ENCODE measurements at regions not wholly inside any gene's neighbourhood (a gene's known extent, or its start where the extent isn't known, plus 50 kb on each side); places are given as distances from the start of the nearest gene placed in this dataset.

GRCh38 chr14:84108746-84109457 is 1421.0 kb upstream of the FLRT2 start:
- BruUV-seq (replicated peaks): no TSS peak

GRCh38 chr14:84112589-84112988 is 1417.4 kb upstream of the FLRT2 start:
- BruUV-seq (replicated peaks): no TSS peak
- H3K9me3 ChIP-seq: no peaks in the 10 kb centered on the region
- POLR2A ChIA-PET: no interaction called here

More at GRCh38 chr14:84108746-84109457, 1421.0 kb upstream of the FLRT2 start:
- H3K27ac Mint-ChIP-seq (ENCODE audit: unreplicated experiment): no peak overlapping the region
- TF ChIP-seq CTCF (IDR thresholded peaks at IDR 0.05; ENCODE audit: insufficient read depth in 1 of 2, low read depth in 1 of 2, low read length in 1 of 2, severe bottlenecking in 1 of 2, unreplicated experiment in 1 of 2): no peak
- intact Hi-C loops (cut with micrococcal nuclease; ENCODE audit: unreplicated experiment): no loop called here
- CTCF ChIA-PET: no interaction called here
- POLR2A ChIA-PET: no interaction called here
- H3K27me3 ChIP-seq (replicated peaks; ENCODE audit: control insufficient read depth, insufficient read depth, low read length): no peaks in the 10 kb centered on the region
- H3K36me3 ChIP-seq (ENCODE audit: control insufficient read depth, insufficient read depth, low read length): no peaks in the 10 kb centered on the region
- no peak overlapping the region for H3K4me3 Mint-ChIP-seq (ENCODE audit: unreplicated experiment)
- no peak overlapping the region for H3K4me3 ChIP-seq (ENCODE audit: low read depth, low read length)
- no peaks in the 10 kb centered on the region for H3K4me1 ChIP-seq
- no peaks in the 10 kb centered on the region for H3K4me1 Mint-ChIP-seq (ENCODE audit: low read depth, unreplicated experiment)
- H3K9me3 ChIP-seq: no peaks in the 10 kb centered on the region
- no peak for DNase-seq
- H3K27me3 Mint-ChIP-seq (ENCODE audit: insufficient read depth, unreplicated experiment): no peaks in the 10 kb centered on the region
- H3K9me3 Mint-ChIP-seq (ENCODE audit: unreplicated experiment): peaks cover 7% of the 10 kb centered on the region
- H3K36me3 Mint-ChIP-seq (ENCODE audit: insufficient read depth, unreplicated experiment): no peaks in the 10 kb centered on the region

GRCh38 chr14:84125676-84126075 is 1404.3 kb upstream of the FLRT2 start:
- BruUV-seq (replicated peaks): no TSS peak
- intact Hi-C loops (cut with micrococcal nuclease; ENCODE audit: unreplicated experiment): no loop called here
- no peak overlapping the region for H3K27ac Mint-ChIP-seq (ENCODE audit: unreplicated experiment)
- Histone ChIP-seq H3K9me3 (no peaks in the 10 kb centered on the region), H3K27me3 (replicated peaks; ENCODE audit: control insufficient read depth, insufficient read depth, low read length) (no peaks in the 10 kb centered on the region), H3K4me3 (ENCODE audit: low read depth, low read length) (no peak overlapping the region), H3K36me3 (ENCODE audit: control insufficient read depth, insufficient read depth, low read length) (no peaks in the 10 kb centered on the region), H3K4me1 (peaks cover 3% of the 10 kb centered on the region; the same call in 1 of the 2 replicates)
- no peak for TF ChIP-seq CTCF (IDR thresholded peaks at IDR 0.05; ENCODE audit: insufficient read depth in 1 of 2, low read depth in 1 of 2, low read length in 1 of 2, severe bottlenecking in 1 of 2, unreplicated experiment in 1 of 2)
- ChIA-PET POLR2A (no interaction called here), CTCF (no interaction called here)
- no peak overlapping the region for H3K4me3 Mint-ChIP-seq (ENCODE audit: unreplicated experiment)
- no peaks in the 10 kb centered on the region for H3K27me3 Mint-ChIP-seq (ENCODE audit: insufficient read depth, unreplicated experiment)
- peaks cover 5% of the 10 kb centered on the region for H3K4me1 Mint-ChIP-seq (ENCODE audit: low read depth, unreplicated experiment)
- no peak for DNase-seq
- no peaks in the 10 kb centered on the region for H3K36me3 Mint-ChIP-seq (ENCODE audit: insufficient read depth, unreplicated experiment)
- no peaks in the 10 kb centered on the region for H3K9me3 Mint-ChIP-seq (ENCODE audit: unreplicated experiment)

More at GRCh38 chr14:84112589-84112988, 1417.4 kb upstream of the FLRT2 start:
- Mint-ChIP-seq H3K9me3 (ENCODE audit: unreplicated experiment) (peaks cover 9% of the 10 kb centered on the region), H3K4me3 (ENCODE audit: unreplicated experiment) (no peak overlapping the region), H3K27me3 (ENCODE audit: insufficient read depth, unreplicated experiment) (no peaks in the 10 kb centered on the region), H3K36me3 (ENCODE audit: insufficient read depth, unreplicated experiment) (no peaks in the 10 kb centered on the region), H3K4me1 (ENCODE audit: low read depth, unreplicated experiment) (no peaks in the 10 kb centered on the region), H3K27ac (ENCODE audit: unreplicated experiment) (no peak overlapping the region)
- CTCF ChIA-PET: no interaction called here
- Histone ChIP-seq H3K4me3 (ENCODE audit: low read depth, low read length) (no peak overlapping the region), H3K27me3 (replicated peaks; ENCODE audit: control insufficient read depth, insufficient read depth, low read length) (no peaks in the 10 kb centered on the region), H3K4me1 (no peaks in the 10 kb centered on the region), H3K36me3 (ENCODE audit: control insufficient read depth, insufficient read depth, low read length) (no peaks in the 10 kb centered on the region)
- intact Hi-C loops (cut with micrococcal nuclease; ENCODE audit: unreplicated experiment): no loop called here
- DNase-seq: no peak
- no peak for TF ChIP-seq CTCF (IDR thresholded peaks at IDR 0.05; ENCODE audit: insufficient read depth in 1 of 2, low read depth in 1 of 2, low read length in 1 of 2, severe bottlenecking in 1 of 2, unreplicated experiment in 1 of 2)

Measured in Caco-2 (cell line).